Testis (tissue), 2 donors: ENCODE measurements at regions not wholly inside any gene's neighbourhood (a gene's known extent, or its start where the extent isn't known, plus 50 kb on each side); places are given as distances from the start of the nearest gene placed in this dataset.
"Not testable (repeated sequence)": the region's sequence is repeated elsewhere in the genome, so short reads cannot be mapped to it uniquely, and the experiment has no call there.

Experiments used
- POLR2A ChIP-seq: fragments of 450-650 bp; IDR thresholded peaks from one replicate; pipeline ENCODE4 v1.6.1; 2017; ENCODE audit warnings: antibody characterized with exemption, mild to moderate bottlenecking, moderate library complexity
- TF ChIP-seq, protein P1 (sequence below), 3 experiments: fragments of 450-650 bp in 2 of 3; fragments of 200-600 bp in 1 of 3; sonication (generic) in 1 of 3; IDR thresholded peaks; one replicate each; pipeline ENCODE4 v1.5.1; 2016 to 2019; ENCODE audit warnings: antibody characterized with exemption in 3 of 3, mild to moderate bottlenecking in 2 of 3, moderate library complexity in 1 of 3

GRCh38 chr2:87500421-87500820 is 247.5 kb upstream of the PLGLB2 start:
- not testable (repeated sequence) for TF ChIP-seq POLR2A
- TF ChIP-seq, protein P1, sequence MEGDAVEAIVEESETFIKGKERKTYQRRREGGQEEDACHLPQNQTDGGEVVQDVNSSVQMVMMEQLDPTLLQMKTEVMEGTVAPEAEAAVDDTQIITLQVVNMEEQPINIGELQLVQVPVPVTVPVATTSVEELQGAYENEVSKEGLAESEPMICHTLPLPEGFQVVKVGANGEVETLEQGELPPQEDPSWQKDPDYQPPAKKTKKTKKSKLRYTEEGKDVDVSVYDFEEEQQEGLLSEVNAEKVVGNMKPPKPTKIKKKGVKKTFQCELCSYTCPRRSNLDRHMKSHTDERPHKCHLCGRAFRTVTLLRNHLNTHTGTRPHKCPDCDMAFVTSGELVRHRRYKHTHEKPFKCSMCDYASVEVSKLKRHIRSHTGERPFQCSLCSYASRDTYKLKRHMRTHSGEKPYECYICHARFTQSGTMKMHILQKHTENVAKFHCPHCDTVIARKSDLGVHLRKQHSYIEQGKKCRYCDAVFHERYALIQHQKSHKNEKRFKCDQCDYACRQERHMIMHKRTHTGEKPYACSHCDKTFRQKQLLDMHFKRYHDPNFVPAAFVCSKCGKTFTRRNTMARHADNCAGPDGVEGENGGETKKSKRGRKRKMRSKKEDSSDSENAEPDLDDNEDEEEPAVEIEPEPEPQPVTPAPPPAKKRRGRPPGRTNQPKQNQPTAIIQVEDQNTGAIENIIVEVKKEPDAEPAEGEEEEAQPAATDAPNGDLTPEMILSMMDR (IDR thresholded peaks at IDR 0.05) = not testable (repeated sequence)
